Large intestine (tissue), 3 donors: ENCODE measurements at regions not wholly inside any gene's neighbourhood (a gene's known extent, or its start where the extent isn't known, plus 50 kb on each side); places are given as distances from the start of the nearest gene placed in this dataset.
"Not testable (repeated sequence)": the region's sequence is repeated elsewhere in the genome, so short reads cannot be mapped to it uniquely, and the experiment has no call there.

Source experiments
- DNase-seq, 2 donors: peaks; one replicate each; pipeline versions ENCODE4 v3.0.0 to v3.0.0-alpha.2; 2013
- H3K27ac ChIP-seq: one replicate; pipeline ENCODE4 v1.5.1; 2013; ENCODE audit warnings: low read length
- H3K27me3 ChIP-seq: 2 replicates; pipeline ENCODE4 v1.6.1; 2013; ENCODE audit warnings: low read length; ENCODE audit not compliant: control insufficient read depth, insufficient read depth
- H3K36me3 ChIP-seq: 2 replicates; pipeline ENCODE4 v1.6.1; 2013; ENCODE audit warnings: low read length; ENCODE audit not compliant: control insufficient read depth, insufficient read depth
- H3K4me1 ChIP-seq: one replicate; pipeline ENCODE4 v1.6.1; 2013; ENCODE audit warnings: low read length; ENCODE audit not compliant: control insufficient read depth, insufficient read depth
- H3K4me3 ChIP-seq: one replicate; pipeline ENCODE4 v1.5.1; 2013; ENCODE audit warnings: low read length
- H3K9me3 ChIP-seq: one replicate; pipeline ENCODE4 v1.6.1; 2013; ENCODE audit warnings: mild to moderate bottlenecking, low read depth, low read length, moderate library complexity; ENCODE audit not compliant: control insufficient read depth
- WGBS: methylation state at CpG from one replicate; pipeline ENCODE4 v1.1.5; 2013; ENCODE audit warnings: low lambda C conversion rate; ENCODE audit not compliant: insufficient coverage; 5-methylcytosine and 5-hydroxymethylcytosine counted together

- H3K27ac ChIP-seq: no peak overlapping the region
These were observed 233.1 kb downstream of the RPIA start for GRCh38 chr2:88924533-88924932.

GRCh38 chr2:88925770-88926462, 234.4 kb downstream of the RPIA start:
- no peak overlapping the region for H3K27ac ChIP-seq
- H3K9me3 ChIP-seq: no peaks in the 10 kb centered on the region
- no peak for DNase-seq
- H3K27me3 ChIP-seq: no peaks in the 10 kb centered on the region
- H3K4me3 ChIP-seq: no peak overlapping the region
- H3K4me1 ChIP-seq: no peaks in the 10 kb centered on the region
- H3K36me3 ChIP-seq: no peaks in the 10 kb centered on the region
- WGBS: no CpG with 5 or more reads among the region's 19 CpGs

More at GRCh38 chr2:88924533-88924932, 233.1 kb downstream of the RPIA start:
- no peak for DNase-seq
- H3K9me3 ChIP-seq: no peaks in the 10 kb centered on the region
- H3K36me3 ChIP-seq: no peaks in the 10 kb centered on the region
- H3K4me1 ChIP-seq: no peaks in the 10 kb centered on the region
- no peak overlapping the region for H3K4me3 ChIP-seq
- WGBS: no CpG with 5 or more reads among the region's 1 CpG
- H3K27me3 ChIP-seq: no peaks in the 10 kb centered on the region

GRCh38 chr2:88927128-88927527, 235.7 kb downstream of the RPIA start:
- H3K27me3 ChIP-seq: no peaks in the 10 kb centered on the region
- H3K9me3 ChIP-seq: no peaks in the 10 kb centered on the region
- H3K27ac ChIP-seq: no peak overlapping the region
- no CpG with 5 or more reads among the region's 1 CpG for WGBS
- H3K4me1 ChIP-seq: no peaks in the 10 kb centered on the region
- no peak overlapping the region for H3K4me3 ChIP-seq
- H3K36me3 ChIP-seq: no peaks in the 10 kb centered on the region
- DNase-seq: no peak

GRCh38 chr2:88930659-88931058, 239.2 kb downstream of the RPIA start:
- Histone ChIP-seq H3K9me3 (no peaks in the 10 kb centered on the region), H3K36me3 (no peaks in the 10 kb centered on the region), H3K27me3 (no peaks in the 10 kb centered on the region), H3K4me1 (no peaks in the 10 kb centered on the region), H3K27ac (no peak overlapping the region), H3K4me3 (no peak overlapping the region)
- DNase-seq: no peak

- no peaks in the 10 kb centered on the region for H3K36me3 ChIP-seq
- H3K27ac ChIP-seq: no peak overlapping the region
- no peak overlapping the region for H3K4me3 ChIP-seq
- no peaks in the 10 kb centered on the region for H3K27me3 ChIP-seq
- no peaks in the 10 kb centered on the region for H3K9me3 ChIP-seq
- WGBS: no CpG with 5 or more reads among the region's 3 CpGs
- no peak for DNase-seq
- no peaks in the 10 kb centered on the region for H3K4me1 ChIP-seq
These were observed 241.2 kb downstream of the RPIA start for GRCh38 chr2:88932686-88933085.

- no peaks in the 10 kb centered on the region for H3K9me3 ChIP-seq
- H3K4me3 ChIP-seq: no peak overlapping the region
- no CpG with 5 or more reads among the region's 4 CpGs for WGBS
- no peak for DNase-seq
- no peaks in the 10 kb centered on the region for H3K4me1 ChIP-seq
- no peak overlapping the region for H3K27ac ChIP-seq
- no peaks in the 10 kb centered on the region for H3K36me3 ChIP-seq
- H3K27me3 ChIP-seq: no peaks in the 10 kb centered on the region
These were observed 241.6 kb downstream of the RPIA start for GRCh38 chr2:88933091-88933490.

- WGBS: no CpG with 5 or more reads among the region's 1 CpG
- H3K4me3 ChIP-seq: no peak overlapping the region
- DNase-seq: no peak
These were observed 242.5 kb downstream of the RPIA start for GRCh38 chr2:88933980-88934379.

GRCh38 chr2:88941178-88941577, 249.7 kb downstream of the RPIA start:
- not testable (repeated sequence) for H3K27me3 ChIP-seq, DNase-seq, H3K27ac ChIP-seq, H3K36me3 ChIP-seq, H3K9me3 ChIP-seq, H3K4me1 ChIP-seq, H3K4me3 ChIP-seq
- WGBS: no CpG with 5 or more reads among the region's 2 CpGs

More at GRCh38 chr2:88933980-88934379, 242.5 kb downstream of the RPIA start:
- H3K4me1 ChIP-seq: no peaks in the 10 kb centered on the region
- H3K27ac ChIP-seq: no peak overlapping the region
- H3K27me3 ChIP-seq: no peaks in the 10 kb centered on the region
- H3K36me3 ChIP-seq: no peaks in the 10 kb centered on the region
- H3K9me3 ChIP-seq: no peaks in the 10 kb centered on the region

- H3K4me3 ChIP-seq: no peak overlapping the region
- no peaks in the 10 kb centered on the region for H3K4me1 ChIP-seq
- no peaks in the 10 kb centered on the region for H3K9me3 ChIP-seq
- no peak overlapping the region for H3K27ac ChIP-seq
- no peaks in the 10 kb centered on the region for H3K36me3 ChIP-seq
- 100% methylated on average over 1 of the region's 2 CpGs for WGBS
- H3K27me3 ChIP-seq: no peaks in the 10 kb centered on the region
- no peak for DNase-seq
These were observed 251.3 kb downstream of the RPIA start for GRCh38 chr2:88942798-88943197.

- no peaks in the 10 kb centered on the region for H3K4me1 ChIP-seq
- no peaks in the 10 kb centered on the region for H3K36me3 ChIP-seq
- no peak overlapping the region for H3K27ac ChIP-seq
- DNase-seq: no peak
- no peaks in the 10 kb centered on the region for H3K27me3 ChIP-seq
- H3K4me3 ChIP-seq: no peak overlapping the region
- H3K9me3 ChIP-seq: no peaks in the 10 kb centered on the region
These were observed 257.9 kb downstream of the RPIA start for GRCh38 chr2:88949336-88949735.

GRCh38 chr2:88950010-88950409, 258.5 kb downstream of the RPIA start:
- Histone ChIP-seq H3K36me3 (no peaks in the 10 kb centered on the region), H3K9me3 (no peaks in the 10 kb centered on the region), H3K4me3 (no peak overlapping the region), H3K27me3 (no peaks in the 10 kb centered on the region), H3K4me1 (no peaks in the 10 kb centered on the region), H3K27ac (no peak overlapping the region)
- DNase-seq: no peak
- WGBS: no CpG with 5 or more reads among the region's 2 CpGs
